COLO668 (cell line): ENCODE measurements at regions not wholly inside any gene's neighbourhood (a gene's known extent, or its start where the extent isn't known, plus 50 kb on each side); places are given as distances from the start of the nearest gene placed in this dataset.

Source experiments
- DNase-seq: peaks from one replicate; lab custom pipeline; 2025; ENCODE audit not compliant: unreplicated experiment; lab: John Stamatoyannopoulos, UW

GRCh38 chr2:139354518-139354917 is 574.3 kb upstream of the NXPH2 start:
- DNase-seq = no peak

GRCh38 chr2:139353874-139354273 is 573.7 kb upstream of the NXPH2 start:
- no peak for DNase-seq

- DNase-seq = no peak
Measured at GRCh38 chr2:139317259-139317658, 537.1 kb upstream of the NXPH2 start.

GRCh38 chr2:139314059-139314458 is 533.9 kb upstream of the NXPH2 start:
- no peak for DNase-seq

GRCh38 chr2:139296672-139297209 is 516.6 kb upstream of the NXPH2 start:
- no peak for DNase-seq

GRCh38 chr2:139293992-139294548 is 513.9 kb upstream of the NXPH2 start:
- no peak for DNase-seq

- DNase-seq = no peak
Measured at GRCh38 chr2:139281124-139281523, 500.9 kb upstream of the NXPH2 start.

GRCh38 chr2:139271879-139272278 is 491.7 kb upstream of the NXPH2 start:
- DNase-seq = no peak

- no peak for DNase-seq
Measured at GRCh38 chr2:139271149-139271548, 491.0 kb upstream of the NXPH2 start.

GRCh38 chr2:139260052-139260430 is 479.9 kb upstream of the NXPH2 start:
- DNase-seq = no peak

- no peak for DNase-seq
Measured at GRCh38 chr2:139259422-139260051, 479.3 kb upstream of the NXPH2 start.

GRCh38 chr2:139241286-139241685 is 461.1 kb upstream of the NXPH2 start:
- no peak for DNase-seq

- no peak for DNase-seq
Measured at GRCh38 chr2:139237023-139237422, 456.8 kb upstream of the NXPH2 start.

- no peak for DNase-seq
Measured at GRCh38 chr2:139230881-139231280, 450.7 kb upstream of the NXPH2 start.

- no peak for DNase-seq
Measured at GRCh38 chr2:139228276-139228675, 448.1 kb upstream of the NXPH2 start.

- DNase-seq = no peak
Measured at GRCh38 chr2:139225961-139226360, 445.8 kb upstream of the NXPH2 start.

GRCh38 chr2:139218181-139218580 is 438.0 kb upstream of the NXPH2 start:
- no peak for DNase-seq

GRCh38 chr2:139217641-139218040 is 437.5 kb upstream of the NXPH2 start:
- DNase-seq = peak; percentile 22

- no peak for DNase-seq
Measured at GRCh38 chr2:139216435-139216834, 436.2 kb upstream of the NXPH2 start.

GRCh38 chr2:139214801-139215200 is 434.6 kb upstream of the NXPH2 start:
- DNase-seq = no peak

GRCh38 chr2:139209586-139209985 is 429.4 kb upstream of the NXPH2 start:
- no peak for DNase-seq

GRCh38 chr2:139201516-139201915 is 421.3 kb upstream of the NXPH2 start:
- DNase-seq = no peak

GRCh38 chr2:139196754-139197153 is 416.6 kb upstream of the NXPH2 start:
- no peak for DNase-seq
